ENCODE measurements at regions not wholly inside any gene's neighbourhood (a gene's known extent, or its start where the extent isn't known, plus 50 kb on each side); places are given as distances from the start of the nearest gene placed in this dataset.
A peak's percentile ranks its signal among the peaks of the same experiment; 100 is the strongest.

GRCh38 chr12:14252697-14253096 is 112.8 kb upstream of the ATF7IP start:
- H3K9me3 ChIP-seq (ENCODE audit: control insufficient read depth, insufficient read depth, low read length): no peaks in the 10 kb centered on the region
- no CpG with 5 or more reads among the region's 6 CpGs for WGBS (ENCODE audit: insufficient coverage, insufficient read length)
- no peak overlapping the region for H3K4me3 ChIP-seq (ENCODE audit: low read length)
- H3K27ac ChIP-seq (ENCODE audit: low read length): no peak overlapping the region
- H3K36me3 ChIP-seq (ENCODE audit: control insufficient read depth, insufficient read depth, low read length): no peaks in the 10 kb centered on the region
- no peaks in the 10 kb centered on the region for H3K4me1 ChIP-seq (ENCODE audit: control insufficient read depth, insufficient read depth, low read length)
- H3K27me3 ChIP-seq (ENCODE audit: control insufficient read depth, insufficient read depth, low read length): no peaks in the 10 kb centered on the region
- DNase-seq (ENCODE audit: low read depth, low spot score): no peak

GRCh38 chr12:14253496-14253895 is 112.0 kb upstream of the ATF7IP start:
- H3K4me3 ChIP-seq (ENCODE audit: low read length): no peak overlapping the region
- H3K4me1 ChIP-seq (ENCODE audit: control insufficient read depth, insufficient read depth, low read length): peaks cover 5% of the 10 kb centered on the region; the same call in 1 of the 2 replicates
- H3K27me3 ChIP-seq (ENCODE audit: control insufficient read depth, insufficient read depth, low read length): no peaks in the 10 kb centered on the region
- no peak for DNase-seq (ENCODE audit: low read depth, low spot score)
- no peaks in the 10 kb centered on the region for H3K9me3 ChIP-seq (ENCODE audit: control insufficient read depth, insufficient read depth, low read length)
- H3K27ac ChIP-seq (ENCODE audit: low read length): no peak overlapping the region
- no CpG with 5 or more reads among the region's 3 CpGs for WGBS (ENCODE audit: insufficient coverage, insufficient read length)
- H3K36me3 ChIP-seq (ENCODE audit: control insufficient read depth, insufficient read depth, low read length): no peaks in the 10 kb centered on the region

GRCh38 chr12:14254781-14255180 is 110.7 kb upstream of the ATF7IP start:
- no peak overlapping the region for H3K4me3 ChIP-seq (ENCODE audit: low read length)
- WGBS (ENCODE audit: insufficient coverage, insufficient read length): no CpG with 5 or more reads among the region's 6 CpGs
- no peak overlapping the region for H3K27ac ChIP-seq (ENCODE audit: low read length)
- H3K36me3 ChIP-seq (ENCODE audit: control insufficient read depth, insufficient read depth, low read length): no peaks in the 10 kb centered on the region
- no peaks in the 10 kb centered on the region for H3K27me3 ChIP-seq (ENCODE audit: control insufficient read depth, insufficient read depth, low read length)
- no peaks in the 10 kb centered on the region for H3K9me3 ChIP-seq (ENCODE audit: control insufficient read depth, insufficient read depth, low read length)
- DNase-seq (ENCODE audit: low read depth, low spot score): no peak
- H3K4me1 ChIP-seq (ENCODE audit: control insufficient read depth, insufficient read depth, low read length): peaks cover 6% of the 10 kb centered on the region; the same call in 1 of the 2 replicates

GRCh38 chr12:14256121-14256520 is 109.4 kb upstream of the ATF7IP start:
- Histone ChIP-seq H3K27ac (ENCODE audit: low read length) (no peak overlapping the region), H3K4me3 (ENCODE audit: low read length) (no peak overlapping the region), H3K9me3 (ENCODE audit: control insufficient read depth, insufficient read depth, low read length) (no peaks in the 10 kb centered on the region), H3K36me3 (ENCODE audit: control insufficient read depth, insufficient read depth, low read length) (no peaks in the 10 kb centered on the region), H3K27me3 (ENCODE audit: control insufficient read depth, insufficient read depth, low read length) (no peaks in the 10 kb centered on the region), H3K4me1 (ENCODE audit: control insufficient read depth, insufficient read depth, low read length) (peaks cover 9% of the 10 kb centered on the region; the same call in 1 of the 2 replicates)
- DNase-seq (ENCODE audit: low read depth, low spot score): no peak
- WGBS (ENCODE audit: insufficient coverage, insufficient read length): 100% methylated on average over 1 of the region's 6 CpGs

GRCh38 chr12:14256555-14257169 is 108.8 kb upstream of the ATF7IP start:
- Histone ChIP-seq H3K36me3 (ENCODE audit: control insufficient read depth, insufficient read depth, low read length) (no peaks in the 10 kb centered on the region), H3K4me3 (ENCODE audit: low read length) (no peak overlapping the region), H3K4me1 (ENCODE audit: control insufficient read depth, insufficient read depth, low read length) (peaks cover 10% of the 10 kb centered on the region; the same call in 1 of the 2 replicates), H3K27me3 (ENCODE audit: control insufficient read depth, insufficient read depth, low read length) (no peaks in the 10 kb centered on the region), H3K27ac (ENCODE audit: low read length) (peak overlapping the region; percentile 29), H3K9me3 (ENCODE audit: control insufficient read depth, insufficient read depth, low read length) (no peaks in the 10 kb centered on the region)
- no CpG with 5 or more reads among the region's 15 CpGs for WGBS (ENCODE audit: insufficient coverage, insufficient read length)
- DNase-seq (ENCODE audit: low read depth, low spot score): peak; percentile 86

GRCh38 chr12:14257303-14257733 is 108.2 kb upstream of the ATF7IP start:
- H3K27me3 ChIP-seq (ENCODE audit: control insufficient read depth, insufficient read depth, low read length): no peaks in the 10 kb centered on the region
- no peaks in the 10 kb centered on the region for H3K9me3 ChIP-seq (ENCODE audit: control insufficient read depth, insufficient read depth, low read length)
- WGBS (ENCODE audit: insufficient coverage, insufficient read length): no CpG with 5 or more reads among the region's 7 CpGs
- peaks cover 10% of the 10 kb centered on the region; the same call in 1 of the 2 replicates for H3K4me1 ChIP-seq (ENCODE audit: control insufficient read depth, insufficient read depth, low read length)
- no peak for DNase-seq (ENCODE audit: low read depth, low spot score)
- H3K27ac ChIP-seq (ENCODE audit: low read length): peak overlapping the region; percentile 29
- no peaks in the 10 kb centered on the region for H3K36me3 ChIP-seq (ENCODE audit: control insufficient read depth, insufficient read depth, low read length)
- no peak overlapping the region for H3K4me3 ChIP-seq (ENCODE audit: low read length)

GRCh38 chr12:14257734-14258574 is 107.5 kb upstream of the ATF7IP start:
- peak; percentile 100 for DNase-seq (ENCODE audit: low read depth, low spot score)
- WGBS (ENCODE audit: insufficient coverage, insufficient read length): no CpG with 5 or more reads among the region's 13 CpGs
- H3K36me3 ChIP-seq (ENCODE audit: control insufficient read depth, insufficient read depth, low read length): no peaks in the 10 kb centered on the region
- no peaks in the 10 kb centered on the region for H3K27me3 ChIP-seq (ENCODE audit: control insufficient read depth, insufficient read depth, low read length)
- no peak overlapping the region for H3K4me3 ChIP-seq (ENCODE audit: low read length)
- no peak overlapping the region for H3K27ac ChIP-seq (ENCODE audit: low read length)
- H3K4me1 ChIP-seq (ENCODE audit: control insufficient read depth, insufficient read depth, low read length): peaks cover 10% of the 10 kb centered on the region; the same call in 1 of the 2 replicates
- H3K9me3 ChIP-seq (ENCODE audit: control insufficient read depth, insufficient read depth, low read length): no peaks in the 10 kb centered on the region

GRCh38 chr12:14258575-14258940 is 106.9 kb upstream of the ATF7IP start:
- no peaks in the 10 kb centered on the region for H3K9me3 ChIP-seq (ENCODE audit: control insufficient read depth, insufficient read depth, low read length)
- H3K4me3 ChIP-seq (ENCODE audit: low read length): no peak overlapping the region
- no peak for DNase-seq (ENCODE audit: low read depth, low spot score)
- H3K36me3 ChIP-seq (ENCODE audit: control insufficient read depth, insufficient read depth, low read length): no peaks in the 10 kb centered on the region
- peaks cover 10% of the 10 kb centered on the region; the same call in 1 of the 2 replicates for H3K4me1 ChIP-seq (ENCODE audit: control insufficient read depth, insufficient read depth, low read length)
- no peaks in the 10 kb centered on the region for H3K27me3 ChIP-seq (ENCODE audit: control insufficient read depth, insufficient read depth, low read length)
- no peak overlapping the region for H3K27ac ChIP-seq (ENCODE audit: low read length)
- no CpG with 5 or more reads among the region's 4 CpGs for WGBS (ENCODE audit: insufficient coverage, insufficient read length)

- Histone ChIP-seq H3K36me3 (ENCODE audit: control insufficient read depth, insufficient read depth, low read length) (no peaks in the 10 kb centered on the region), H3K27ac (ENCODE audit: low read length) (no peak overlapping the region), H3K27me3 (ENCODE audit: control insufficient read depth, insufficient read depth, low read length) (no peaks in the 10 kb centered on the region), H3K9me3 (ENCODE audit: control insufficient read depth, insufficient read depth, low read length) (no peaks in the 10 kb centered on the region), H3K4me3 (ENCODE audit: low read length) (no peak overlapping the region), H3K4me1 (ENCODE audit: control insufficient read depth, insufficient read depth, low read length) (peaks cover 10% of the 10 kb centered on the region; the same call in 1 of the 2 replicates)
- WGBS (ENCODE audit: insufficient coverage, insufficient read length): no CpG with 5 or more reads among the region's 11 CpGs
- DNase-seq (ENCODE audit: low read depth, low spot score): no peak
Measured at GRCh38 chr12:14259481-14260010, 105.9 kb upstream of the ATF7IP start.

All from iPS DF 6.9 (cell line).